Smooth muscle cell (in vitro differentiated cells): ENCODE measurements at regions not wholly inside any gene's neighbourhood (a gene's known extent, or its start where the extent isn't known, plus 50 kb on each side); places are given as distances from the start of the nearest gene placed in this dataset.

Experiments
- DNase-seq: peaks from one replicate; lab custom pipeline; 2025; ENCODE audit not compliant: unreplicated experiment; lab: John Stamatoyannopoulos, UW
- H2AFZ ChIP-seq: fragments of 200-600 bp; sonication (generic); 2 replicates; pipeline ENCODE4 v1.6.0; 2016; ENCODE audit warnings: antibody characterized with exemption, low read depth, mild to moderate bottlenecking
- H3F3A ChIP-seq: fragments of 200-600 bp; sonication (generic); 2 replicates; pipeline ENCODE4 v1.6.0; 2017; ENCODE audit warnings: antibody characterized with exemption, low read depth
- H3K27ac ChIP-seq: fragments of 200-600 bp; sonication (generic); 2 replicates; pipeline ENCODE4 v1.5.1; 2016; ENCODE audit warnings: low read depth, mild to moderate bottlenecking
- H3K27me3 ChIP-seq: fragments of 200-600 bp; sonication (generic); 2 replicates; pipeline ENCODE4 v1.6.1; 2016; ENCODE audit warnings: low read depth, mild to moderate bottlenecking
- H3K36me3 ChIP-seq: fragments of 200-600 bp; sonication (generic); 2 replicates; pipeline ENCODE4 v1.5.1; 2016; ENCODE audit warnings: low read depth
- H3K4me1 ChIP-seq: fragments of 200-600 bp; sonication (generic); 2 replicates; pipeline ENCODE4 v1.5.1; 2016; ENCODE audit warnings: low read depth
- H3K4me2 ChIP-seq: fragments of 200-600 bp; sonication (generic); 2 replicates; pipeline ENCODE4 v1.6.0; 2016; ENCODE audit warnings: mild to moderate bottlenecking
- H3K4me3 ChIP-seq: fragments of 200-600 bp; sonication (generic); 2 replicates; pipeline ENCODE4 v1.5.1; 2016; ENCODE audit warnings: mild to moderate bottlenecking
- H3K79me2 ChIP-seq: fragments of 200-600 bp; sonication (generic); 2 replicates; pipeline ENCODE4 v1.6.0; 2016; ENCODE audit warnings: low read depth, mild to moderate bottlenecking
- H3K9ac ChIP-seq: fragments of 200-600 bp; sonication (generic); 2 replicates; pipeline ENCODE4 v1.6.0; 2016; ENCODE audit warnings: low read depth
- H3K9me3 ChIP-seq: fragments of 200-600 bp; sonication (generic); replicated peaks from 2 replicates; pipeline ENCODE4 v1.5.1; 2016; ENCODE audit warnings: low read depth
- H4K20me1 ChIP-seq: fragments of 200-600 bp; sonication (generic); 2 replicates; pipeline ENCODE4 v1.6.0; 2016; ENCODE audit warnings: low read depth
- CTCF ChIP-seq: fragments of 200-600 bp; sonication (generic); IDR thresholded peaks from 2 replicates; pipeline ENCODE4 v1.5.1; 2017; ENCODE audit warnings: borderline replicate concordance, mild to moderate bottlenecking, antibody characterized with exemption; ENCODE audit not compliant: insufficient read depth, poor library complexity, severe bottlenecking
- WGBS: methylation state at CpG from one replicate; pipeline ENCODE4 v1.1.7; 2016; ENCODE audit warnings: low lambda C conversion rate; 5-methylcytosine and 5-hydroxymethylcytosine counted together

GRCh38 chr5:44711901-44712300 is 96.8 kb upstream of the MRPS30 start:
- no peaks in the 10 kb centered on the region for H3K36me3 ChIP-seq
- no peaks in the 10 kb centered on the region for H3K4me1 ChIP-seq
- no peaks in the 10 kb centered on the region for H3K79me2 ChIP-seq
- no peaks in the 10 kb centered on the region for H3K27me3 ChIP-seq
- no peaks in the 10 kb centered on the region for H3F3A ChIP-seq
- no peak overlapping the region for H3K9ac ChIP-seq
- H4K20me1 ChIP-seq = no peaks in the 10 kb centered on the region
- no peak overlapping the region for H2AFZ ChIP-seq
- no peak overlapping the region for H3K4me3 ChIP-seq
- WGBS = 80% methylated on average over 1 of the region's 1 CpG
- DNase-seq = no peak
- no peaks in the 10 kb centered on the region for H3K9me3 ChIP-seq
- H3K27ac ChIP-seq = no peak overlapping the region
- TF ChIP-seq CTCF = no peak
- H3K4me2 ChIP-seq = no peak overlapping the region

GRCh38 chr5:44708602-44709001 is 100.1 kb upstream of the MRPS30 start:
- no peaks in the 10 kb centered on the region for H3F3A ChIP-seq
- no peak overlapping the region for H2AFZ ChIP-seq
- H3K4me3 ChIP-seq = no peak overlapping the region
- H3K27ac ChIP-seq = no peak overlapping the region
- no peaks in the 10 kb centered on the region for H3K36me3 ChIP-seq
- H3K4me1 ChIP-seq = no peaks in the 10 kb centered on the region
- H3K9ac ChIP-seq = no peak overlapping the region
- no peaks in the 10 kb centered on the region for H3K9me3 ChIP-seq
- TF ChIP-seq CTCF = no peak
- no peaks in the 10 kb centered on the region for H4K20me1 ChIP-seq
- 97% methylated on average over 5 of the region's 5 CpGs for WGBS
- no peaks in the 10 kb centered on the region for H3K27me3 ChIP-seq
- no peak overlapping the region for H3K4me2 ChIP-seq
- no peak for DNase-seq
- no peaks in the 10 kb centered on the region for H3K79me2 ChIP-seq

- DNase-seq = no peak
- Histone ChIP-seq H3K9me3 (no peaks in the 10 kb centered on the region), H3K36me3 (no peaks in the 10 kb centered on the region), H3F3A (no peaks in the 10 kb centered on the region), H3K27me3 (no peaks in the 10 kb centered on the region), H2AFZ (no peak overlapping the region), H3K79me2 (no peaks in the 10 kb centered on the region), H3K4me1 (no peaks in the 10 kb centered on the region), H3K4me2 (no peak overlapping the region), H3K27ac (no peak overlapping the region), H3K9ac (no peak overlapping the region), H3K4me3 (no peak overlapping the region), H4K20me1 (no peaks in the 10 kb centered on the region)
- over 99% methylated on average over 5 of the region's 5 CpGs for WGBS
- no peak for TF ChIP-seq CTCF
Measured at GRCh38 chr5:44707721-44708120, 101.0 kb upstream of the MRPS30 start.

- no peak overlapping the region for H3K27ac ChIP-seq
- H3K27me3 ChIP-seq = no peaks in the 10 kb centered on the region
- no peak overlapping the region for H2AFZ ChIP-seq
- H3K79me2 ChIP-seq = no peaks in the 10 kb centered on the region
- no peaks in the 10 kb centered on the region for H3K9me3 ChIP-seq
- no peaks in the 10 kb centered on the region for H3F3A ChIP-seq
- TF ChIP-seq CTCF = no peak
- WGBS = 83% methylated on average over 3 of the region's 3 CpGs
- no peak overlapping the region for H3K9ac ChIP-seq
- no peaks in the 10 kb centered on the region for H3K36me3 ChIP-seq
- no peaks in the 10 kb centered on the region for H4K20me1 ChIP-seq
- H3K4me3 ChIP-seq = no peak overlapping the region
- no peak overlapping the region for H3K4me2 ChIP-seq
- H3K4me1 ChIP-seq = no peaks in the 10 kb centered on the region
- DNase-seq = no peak
Measured at GRCh38 chr5:44697025-44697424, 111.7 kb upstream of the MRPS30 start.
